Neuronal stem cell (in vitro differentiated cells): ENCODE measurements at regions not wholly inside any gene's neighbourhood (a gene's known extent, or its start where the extent isn't known, plus 50 kb on each side); places are given as distances from the start of the nearest gene placed in this dataset.

Experiments used
- DNase-seq: peaks from one replicate; pipeline ENCODE4 v3.0.0-alpha.2; 2013; ENCODE audit warnings: low spot score
- H2AFZ ChIP-seq: one replicate; pipeline ENCODE4 v1.6.1; 2013; ENCODE audit warnings: mild to moderate bottlenecking, low read length, inconsistent platforms
- H2AK5ac ChIP-seq: 2 replicates; pipeline ENCODE4 v1.6.1; 2013; ENCODE audit warnings: low read depth, mild to moderate bottlenecking, inconsistent platforms, low read length, moderate library complexity, mixed read lengths
- H2BK120ac ChIP-seq: 2 replicates; pipeline ENCODE4 v1.6.1; 2013; ENCODE audit warnings: low read depth, mild to moderate bottlenecking, inconsistent platforms, low read length, moderate library complexity, mixed read lengths
- H2BK12ac ChIP-seq: one replicate; pipeline ENCODE4 v1.6.1; 2013; ENCODE audit warnings: low read length, inconsistent platforms
- H2BK15ac ChIP-seq: 2 replicates; pipeline ENCODE4 v1.6.1; 2013; ENCODE audit warnings: mild to moderate bottlenecking, low read length, inconsistent platforms, mixed read lengths
- H2BK5ac ChIP-seq: one replicate; pipeline ENCODE4 v1.6.1; 2013; ENCODE audit warnings: inconsistent platforms, mild to moderate bottlenecking, low read length, moderate library complexity
- H3K14ac ChIP-seq: one replicate; pipeline ENCODE4 v1.6.1; 2013; ENCODE audit warnings: low read length, inconsistent platforms
- H3K18ac ChIP-seq: 2 replicates; pipeline ENCODE4 v1.6.1; 2013; ENCODE audit warnings: low read length, inconsistent platforms
- H3K23ac ChIP-seq: 2 replicates; pipeline ENCODE4 v1.6.1; 2013; ENCODE audit warnings: low read depth, mild to moderate bottlenecking, mixed read lengths, low read length, inconsistent platforms; ENCODE audit not compliant: poor library complexity
- H3K27ac ChIP-seq: replicated peaks from 3 replicates; pipeline ENCODE4 v1.5.1; 2013; ENCODE audit warnings: low read length, inconsistent platforms
- H3K27me3 ChIP-seq, 3 experiments: 2 replicates each; pipeline ENCODE4 v1.6.1; 2013; ENCODE audit warnings: low read length in 3 of 3, mild to moderate bottlenecking in 2 of 3, inconsistent platforms in 1 of 3, low read depth in 1 of 3, mixed read lengths in 1 of 3, moderate library complexity in 1 of 3; ENCODE audit not compliant: control insufficient read depth in 3 of 3, insufficient read depth in 3 of 3
- H3K36me3 ChIP-seq, 2 donors: replicated peaks in 1 of 2; 2 replicates each; pipeline ENCODE4 v1.6.1; 2013; ENCODE audit warnings: low read length in 2 of 2; ENCODE audit not compliant: control insufficient read depth in 2 of 2, insufficient read depth in 2 of 2
- H3K4ac ChIP-seq: 2 replicates; pipeline ENCODE4 v1.6.1; 2013; ENCODE audit warnings: inconsistent platforms, mild to moderate bottlenecking, low read length, moderate library complexity
- H3K4me1 ChIP-seq, 2 donors: 1 replicate in 1 of 2; 2 replicates in 1 of 2; pipeline ENCODE4 v1.6.1; 2013; ENCODE audit warnings: low read length in 2 of 2, low read depth in 1 of 2; ENCODE audit not compliant: control insufficient read depth in 2 of 2, insufficient read depth in 1 of 2
- H3K4me2 ChIP-seq: one replicate; pipeline ENCODE4 v1.6.1; 2013; ENCODE audit warnings: mild to moderate bottlenecking, low read length, inconsistent platforms; ENCODE audit not compliant: insufficient read depth, poor library complexity, severe bottlenecking
- H3K4me3 ChIP-seq, 2 donors: 2 replicates each; pipeline ENCODE4 v1.5.1; 2013; ENCODE audit warnings: low read length in 2 of 2, mild to moderate bottlenecking in 2 of 2, inconsistent platforms in 1 of 2, moderate library complexity in 1 of 2
- H3K79me1 ChIP-seq: one replicate; pipeline ENCODE4 v1.6.1; 2013; ENCODE audit warnings: low read depth, mild to moderate bottlenecking, inconsistent platforms, low read length, moderate library complexity
- H3K9ac ChIP-seq: one replicate; pipeline ENCODE4 v1.6.1; 2013; ENCODE audit warnings: mild to moderate bottlenecking, low read depth, low read length, inconsistent platforms; ENCODE audit not compliant: poor library complexity
- H3K9me3 ChIP-seq, 2 donors: replicated peaks in 1 of 2; 2 replicates each; pipeline versions ENCODE3 to v1.6.1; 2013; ENCODE audit warnings: low read length in 2 of 2, mild to moderate bottlenecking in 2 of 2, inconsistent platforms in 1 of 2, low read depth in 1 of 2, mixed read lengths in 1 of 2, moderate library complexity in 1 of 2; ENCODE audit not compliant: control insufficient read depth in 2 of 2, insufficient read depth in 1 of 2
- H4K8ac ChIP-seq: one replicate; pipeline ENCODE4 v1.6.1; 2013; ENCODE audit warnings: low read depth, mild to moderate bottlenecking, inconsistent platforms, low read length, moderate library complexity
- H4K91ac ChIP-seq: one replicate; pipeline ENCODE4 v1.6.1; 2013; ENCODE audit warnings: low read length, low read depth, mild to moderate bottlenecking, inconsistent platforms; ENCODE audit not compliant: poor library complexity
- WGBS, 2 donors: extraction: QIAGEN DNeasy Blood & Tissue Kit; methylation state at CpG; one replicate each; pipeline ENCODE4 v1.1.7; 2013; ENCODE audit warnings: missing lambda C conversion rate in 2 of 2, mixed read lengths in 1 of 2; ENCODE audit not compliant: insufficient read length in 2 of 2, insufficient replicate concordance in 1 of 2; ENCODE audit errors: extremely low coverage in 2 of 2; 5-methylcytosine and 5-hydroxymethylcytosine counted together

DNA sequence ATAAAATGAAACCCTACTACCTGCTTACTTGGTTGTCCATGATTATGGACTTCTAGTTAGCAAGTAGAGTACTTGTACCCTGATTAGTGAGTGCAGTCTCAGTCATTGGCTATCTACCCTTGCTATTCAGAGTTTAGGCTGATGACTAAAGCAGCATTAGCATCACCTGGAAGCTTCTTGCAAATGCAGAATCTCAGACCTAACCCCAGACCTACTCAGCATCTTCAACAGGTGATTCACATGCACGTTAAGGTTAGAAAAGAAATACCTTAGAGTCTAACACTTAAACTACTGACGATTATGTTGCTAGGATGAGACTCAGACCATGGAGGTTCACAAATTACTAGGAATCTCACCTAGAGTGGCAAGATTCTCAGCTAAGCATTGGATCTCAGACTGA is 399.9 kb upstream of the FANCL start:
- no peak overlapping the region for H3K27ac ChIP-seq

DNA sequence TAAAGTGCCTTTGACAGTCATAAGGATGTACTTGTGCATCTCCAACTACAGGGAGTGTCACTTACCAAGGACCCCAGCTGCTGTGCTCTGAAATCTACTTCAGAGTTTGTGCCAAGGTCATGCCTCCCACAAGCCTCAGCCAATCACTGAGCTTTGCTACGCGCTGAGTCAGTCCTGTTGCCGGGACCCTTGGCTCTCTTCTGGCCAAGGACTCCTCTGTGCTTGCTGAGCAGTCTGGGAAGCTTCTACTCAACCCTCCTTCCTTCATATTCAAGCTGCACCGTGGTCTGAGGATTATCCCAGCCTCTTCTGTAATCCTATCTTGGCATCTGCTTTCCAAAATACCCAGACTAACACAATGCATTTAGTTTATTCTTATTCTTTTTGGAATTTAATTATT is 398.9 kb upstream of the FANCL start:
- no peak overlapping the region for H2BK120ac ChIP-seq
- H3K4ac ChIP-seq: no peak overlapping the region
- H3K14ac ChIP-seq: no peak overlapping the region
- H3K9ac ChIP-seq: no peak overlapping the region
- no CpG with 5 or more reads among the region's 4 CpGs for WGBS, 2 donors
- H3K23ac ChIP-seq: no peak overlapping the region
- H3K9me3 ChIP-seq: peaks cover 0 to 1% of the 10 kb centered on the region in 2 donors
- no peak overlapping the region for H4K91ac ChIP-seq
- no peak overlapping the region for H2BK5ac ChIP-seq
- H3K4me2 ChIP-seq: no peak overlapping the region
- no peaks in the 10 kb centered on the region for H3K27me3 ChIP-seq
- no peak overlapping the region for H2BK12ac ChIP-seq
- no peak overlapping the region for H2AK5ac ChIP-seq
- no peak overlapping the region for H4K8ac ChIP-seq
- H2AFZ ChIP-seq: no peak overlapping the region
- peaks cover 0 to 5% of the 10 kb centered on the region in 2 donors for H3K4me1 ChIP-seq
- no peaks in the 10 kb centered on the region for H3K36me3 ChIP-seq
- no peak for DNase-seq
- no peak overlapping the region for H3K27ac ChIP-seq
- no peak overlapping the region for H3K18ac ChIP-seq
- H3K4me3 ChIP-seq: no peak overlapping the region
- H2BK15ac ChIP-seq: no peak overlapping the region
- no peaks in the 10 kb centered on the region for H3K79me1 ChIP-seq

More for the DNA sequence above, 399.9 kb upstream of the FANCL start:
- Histone ChIP-seq H3K4ac (no peak overlapping the region), H3K4me2 (no peak overlapping the region), H3K18ac (no peak overlapping the region), H2BK12ac (no peak overlapping the region), H2AK5ac (no peak overlapping the region), H2BK120ac (no peak overlapping the region), H2BK5ac (no peak overlapping the region), H3K36me3 (no peaks in the 10 kb centered on the region), H2AFZ (no peak overlapping the region), H3K79me1 (no peaks in the 10 kb centered on the region), H3K4me3 (no peak overlapping the region), H3K23ac (no peak overlapping the region), H3K4me1 (peaks cover 0 to 2% of the 10 kb centered on the region in 2 donors), H2BK15ac (no peak overlapping the region), H4K8ac (no peak overlapping the region), H3K9me3 (peaks cover 0 to 1% of the 10 kb centered on the region in 2 donors), H3K14ac (no peak overlapping the region), H3K9ac (no peak overlapping the region), H4K91ac (no peak overlapping the region), H3K27me3 (no peaks in the 10 kb centered on the region)
- no peak for DNase-seq
- no CpG with 5 or more reads among the region's 2 CpGs for WGBS, 2 donors

DNA sequence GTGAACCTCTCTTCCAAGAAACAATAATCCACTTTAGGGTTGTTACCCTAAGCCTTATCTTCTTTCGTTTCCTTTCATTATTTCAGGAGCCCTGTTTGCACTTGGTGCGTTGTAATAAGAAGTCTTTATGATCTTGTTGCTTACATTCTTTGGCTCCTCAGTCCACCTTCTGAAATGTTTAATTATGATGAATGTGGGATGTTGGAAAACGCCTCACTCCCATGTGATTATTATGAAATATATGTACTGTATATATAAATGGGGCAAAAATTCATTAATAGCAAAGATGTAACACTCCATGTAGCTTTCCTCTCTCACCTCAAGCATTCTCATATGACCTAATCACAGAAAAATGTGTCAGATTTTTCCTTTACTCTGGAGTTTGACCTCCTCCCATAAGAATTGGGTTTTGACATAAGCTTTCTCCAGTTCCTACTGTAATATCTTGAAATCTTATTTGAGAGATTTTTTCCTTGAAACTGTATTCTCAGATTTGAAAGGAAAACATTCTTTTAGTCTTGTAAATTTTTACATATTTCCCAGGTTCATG is 397.2 kb upstream of the FANCL start:
- no peak overlapping the region for H3K9ac ChIP-seq
- no peak overlapping the region for H3K4me2 ChIP-seq
- no peak overlapping the region for H4K8ac ChIP-seq
- peaks cover 0 to 5% of the 10 kb centered on the region in 2 donors for H3K4me1 ChIP-seq
- H3K18ac ChIP-seq: no peak overlapping the region
- H3K4ac ChIP-seq: no peak overlapping the region
- H3K36me3 ChIP-seq: no peaks in the 10 kb centered on the region
- no peak overlapping the region for H3K14ac ChIP-seq
- H2BK120ac ChIP-seq: no peak overlapping the region
- WGBS, 2 donors: no CpG with 5 or more reads among the region's 3 CpGs
- H2AK5ac ChIP-seq: no peak overlapping the region
- H3K4me3 ChIP-seq: no peak overlapping the region
- H2AFZ ChIP-seq: no peak overlapping the region
- peaks cover 0 to 1% of the 10 kb centered on the region in 2 donors for H3K9me3 ChIP-seq
- H2BK5ac ChIP-seq: no peak overlapping the region
- H2BK15ac ChIP-seq: no peak overlapping the region
- no peaks in the 10 kb centered on the region for H3K79me1 ChIP-seq
- DNase-seq: no peak
- H3K23ac ChIP-seq: no peak overlapping the region
- no peak overlapping the region for H3K27ac ChIP-seq
- no peaks in the 10 kb centered on the region for H3K27me3 ChIP-seq
- no peak overlapping the region for H4K91ac ChIP-seq
- no peak overlapping the region for H2BK12ac ChIP-seq

DNA sequence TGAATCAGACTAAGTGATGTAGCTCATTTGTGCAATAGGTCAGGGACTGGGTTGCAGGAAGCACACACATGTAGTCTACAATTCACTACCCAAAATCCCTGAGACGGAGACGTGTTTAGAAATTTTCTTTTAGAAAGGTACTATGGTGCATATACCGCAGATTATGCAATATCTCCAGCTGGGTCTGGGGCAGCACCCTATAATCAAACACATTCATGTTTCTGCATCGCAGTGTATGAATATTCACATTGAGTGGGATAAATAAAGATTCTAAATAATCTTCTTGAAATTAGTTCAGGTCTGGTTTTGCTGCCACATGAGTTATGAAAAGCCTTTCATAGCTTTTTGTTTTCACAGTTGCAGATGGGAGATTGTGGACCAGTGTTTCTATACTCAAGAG is 395.7 kb upstream of the FANCL start:
- Histone ChIP-seq H3K4me2 (no peak overlapping the region), H3K27ac (no peak overlapping the region), H2BK120ac (no peak overlapping the region), H3K4me3 (no peak overlapping the region), H3K79me1 (no peaks in the 10 kb centered on the region), H3K36me3 (no peaks in the 10 kb centered on the region), H3K14ac (no peak overlapping the region), H3K9ac (no peak overlapping the region), H3K4ac (no peak overlapping the region), H2AFZ (no peak overlapping the region), H2BK5ac (no peak overlapping the region), H4K91ac (no peak overlapping the region), H2AK5ac (no peak overlapping the region), H2BK15ac (no peak overlapping the region), H2BK12ac (no peak overlapping the region), H3K9me3 (peaks cover 0 to 1% of the 10 kb centered on the region in 2 donors), H4K8ac (no peak overlapping the region), H3K4me1 (peaks cover 0 to 5% of the 10 kb centered on the region in 2 donors), H3K23ac (no peak overlapping the region), H3K27me3 (no peaks in the 10 kb centered on the region), H3K18ac (no peak overlapping the region)
- no CpG with 5 or more reads among the region's 4 CpGs for WGBS, 2 donors
- no peak for DNase-seq
